ENCODE measurements at regions not wholly inside any gene's neighbourhood (a gene's known extent, or its start where the extent isn't known, plus 50 kb on each side); places are given as distances from the start of the nearest gene placed in this dataset.
"Not testable (repeated sequence)": the region's sequence is repeated elsewhere in the genome, so short reads cannot be mapped to it uniquely, and the experiment has no call there.

DNA sequence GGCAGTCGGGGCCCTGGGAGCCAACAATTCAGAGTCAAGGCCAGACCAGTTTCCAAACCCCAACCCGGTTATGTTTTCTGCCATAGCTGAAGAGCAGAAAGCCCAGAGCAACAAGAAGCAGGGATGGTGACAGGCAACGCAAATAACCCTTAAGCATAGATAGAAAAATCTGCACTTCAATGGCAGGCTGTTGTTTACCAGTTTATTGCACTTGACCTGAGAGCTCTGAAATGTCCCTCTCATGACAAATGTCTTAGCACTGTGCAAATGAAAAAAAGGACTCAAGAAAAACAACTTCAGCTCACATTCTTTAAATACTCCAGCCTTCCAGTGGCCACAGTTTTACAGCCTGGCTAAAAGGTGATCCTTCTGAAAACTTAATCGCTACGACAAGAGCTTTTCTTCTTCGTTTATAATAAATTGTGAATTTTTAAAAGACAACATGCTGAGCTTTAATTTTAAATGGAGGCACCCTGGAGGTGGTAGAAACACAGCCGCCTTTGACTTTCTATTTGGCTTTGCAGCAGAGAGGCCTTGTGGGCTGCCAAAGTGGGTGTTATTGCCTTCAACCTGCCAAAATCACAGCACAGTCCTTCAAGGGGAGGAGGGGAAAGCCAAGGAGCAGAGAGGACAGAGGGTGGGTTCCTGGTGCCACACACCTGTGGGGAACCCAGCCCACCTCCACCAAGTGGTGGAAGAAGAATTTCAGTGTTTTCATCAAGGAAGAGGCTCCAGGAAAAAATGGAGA is 289.5 kb upstream of the CDYL start:
- no peak for DNase-seq

DNA sequence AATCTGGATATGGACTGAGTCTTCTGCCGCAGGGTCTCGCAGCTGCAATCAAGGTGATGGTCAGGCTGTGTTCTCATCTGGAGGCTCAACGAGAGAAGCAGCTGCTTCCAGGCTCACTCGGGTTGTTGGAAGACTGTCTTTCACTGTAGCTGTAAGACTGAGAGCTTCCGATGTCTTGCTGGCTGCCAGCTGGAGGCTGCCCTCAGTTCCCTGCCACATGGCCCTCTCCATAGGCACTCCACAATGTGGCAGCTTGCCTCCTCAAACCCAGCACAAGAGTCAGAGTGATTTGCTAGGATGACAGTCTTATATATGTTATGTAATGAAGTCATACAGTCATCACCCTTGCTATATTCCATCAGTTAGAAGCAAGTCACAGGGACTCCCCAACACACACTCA is 290.5 kb upstream of the CDYL start:
- DNase-seq: no peak

DNA sequence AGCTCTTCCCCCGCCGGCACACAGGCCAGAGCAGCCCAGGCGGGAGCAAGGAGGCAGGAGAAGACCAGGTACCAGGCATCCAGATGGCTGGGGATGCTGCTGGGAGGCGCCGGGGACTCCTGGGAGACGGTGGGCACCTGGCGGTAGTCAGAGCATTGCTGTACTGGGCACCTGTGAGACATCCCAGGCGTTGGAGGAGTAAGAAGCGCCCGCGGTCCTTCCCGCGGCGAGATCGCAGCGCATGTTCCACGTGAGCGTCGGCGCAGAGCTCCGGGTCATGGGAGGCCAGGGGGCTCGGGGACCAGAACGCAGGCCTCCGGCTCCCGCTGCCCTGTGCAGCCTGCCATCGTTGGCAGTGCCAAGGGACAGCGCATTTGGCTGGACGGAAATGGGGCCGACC is 293.7 kb upstream of the CDYL start:
- no peak for DNase-seq

DNA sequence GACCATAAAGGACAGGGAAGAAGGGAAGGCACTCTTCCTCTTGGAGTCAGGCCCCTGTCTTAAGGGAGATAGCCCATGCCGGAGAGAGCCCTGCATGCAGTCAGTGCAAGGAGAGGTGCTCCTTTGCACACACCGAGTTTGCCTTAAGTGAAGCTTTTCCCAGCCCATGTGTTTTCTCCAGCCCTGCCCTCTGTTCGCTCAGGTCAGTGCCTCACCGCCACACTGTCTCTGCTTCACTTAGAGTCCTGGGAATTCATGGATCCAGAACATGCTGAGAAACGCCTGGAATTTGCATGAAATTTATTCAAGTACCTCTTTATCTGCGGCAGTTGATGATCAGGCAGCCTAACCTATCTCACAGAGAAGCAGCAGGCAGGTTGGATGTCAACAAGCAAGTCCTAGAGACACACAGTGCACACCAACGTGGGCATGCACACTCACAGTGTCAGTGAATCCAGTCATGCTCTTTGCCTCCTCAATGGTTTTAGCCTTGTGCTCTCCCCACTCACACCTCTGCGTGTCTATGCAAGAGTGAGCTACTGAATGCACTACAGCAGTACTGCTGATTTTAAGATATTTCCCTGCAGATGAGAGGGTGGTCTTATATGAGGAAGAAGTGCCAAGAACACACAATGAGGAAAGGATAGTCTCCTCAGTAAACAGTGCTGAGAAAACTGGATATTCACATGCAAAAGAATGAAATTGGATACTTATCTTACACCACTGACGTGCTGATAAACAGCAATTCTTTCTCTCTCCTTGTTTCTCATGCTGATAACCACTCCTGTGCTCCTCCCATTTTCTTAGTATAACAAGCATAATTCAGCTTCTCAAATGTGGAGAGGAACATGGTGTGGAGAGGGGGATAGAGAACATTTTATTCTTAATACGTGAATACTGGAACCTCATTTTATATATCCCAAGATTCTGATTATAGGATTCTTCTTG is 295.1 kb upstream of the CDYL start:
- DNase-seq: no peak

DNA sequence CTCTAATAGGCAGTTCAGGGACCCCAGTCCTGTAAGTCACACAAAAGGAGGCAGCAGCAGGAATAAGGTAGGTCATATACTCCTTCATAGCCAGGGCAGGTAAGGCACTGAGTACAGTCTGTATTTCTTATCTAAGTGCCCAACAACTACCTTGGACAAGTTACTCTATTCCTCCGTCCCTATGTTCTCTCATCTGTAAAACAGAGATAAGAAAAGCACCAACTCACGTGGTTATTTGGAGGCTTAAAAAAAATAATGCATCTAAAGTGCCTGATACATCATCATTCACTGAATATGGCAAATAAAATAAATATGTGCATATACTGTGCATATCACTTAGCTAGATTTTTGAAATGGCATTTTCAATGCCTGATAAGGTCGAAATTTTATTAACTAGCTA is 298.1 kb upstream of the CDYL start:
- DNase-seq: no peak

DNA sequence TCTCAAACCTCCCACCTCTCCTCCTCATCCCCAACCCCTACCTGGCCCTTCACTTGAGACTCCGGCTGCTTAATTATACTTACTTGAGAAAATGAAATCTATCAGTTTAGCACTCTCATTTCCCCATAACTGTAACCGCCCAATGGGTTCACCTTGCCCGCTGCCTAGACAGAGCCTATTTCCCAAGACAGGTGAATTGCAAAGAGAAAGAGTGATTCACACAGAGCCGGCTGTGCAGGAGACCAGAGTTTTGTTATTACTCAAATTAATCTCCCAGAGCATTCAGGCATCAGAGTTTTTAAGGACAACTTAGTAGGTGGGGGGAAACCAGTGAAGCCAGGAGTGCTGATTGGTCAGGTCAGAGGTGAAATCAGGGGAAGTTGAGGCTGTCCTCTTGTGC is 301.4 kb upstream of the CDYL start:
- DNase-seq: no peak

DNA sequence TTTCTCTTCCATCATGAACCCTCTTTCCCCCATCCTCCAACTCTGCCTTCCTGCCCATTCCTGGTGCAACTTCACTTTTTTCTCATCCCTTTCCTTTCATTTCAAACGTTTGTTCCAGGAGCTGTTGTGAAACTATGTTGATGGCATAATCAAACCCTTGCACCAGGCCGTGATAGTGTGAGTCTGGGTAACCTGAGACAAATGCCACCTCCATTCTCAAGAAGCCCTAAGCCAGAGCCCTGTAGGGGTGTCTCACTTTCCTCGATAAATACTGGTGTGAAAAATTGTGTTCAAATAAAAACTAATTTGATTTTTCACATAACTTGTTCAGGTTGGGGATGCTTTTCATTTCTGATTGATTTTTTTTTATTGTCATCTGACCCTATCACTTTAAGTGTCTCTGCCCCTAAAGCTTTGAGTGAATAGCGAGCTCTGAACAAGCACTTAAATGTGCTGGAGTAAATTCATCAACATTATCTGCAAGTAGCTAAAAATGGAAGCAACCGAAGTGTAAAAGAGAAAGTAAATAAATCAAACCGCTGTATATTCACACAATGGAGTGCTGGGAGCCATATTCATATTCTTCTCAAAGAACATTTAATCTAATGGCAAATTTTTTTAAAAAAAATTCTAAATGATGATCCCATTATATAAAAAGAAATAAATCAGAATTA is 303.1 kb upstream of the CDYL start:
- DNase-seq: no peak

DNA sequence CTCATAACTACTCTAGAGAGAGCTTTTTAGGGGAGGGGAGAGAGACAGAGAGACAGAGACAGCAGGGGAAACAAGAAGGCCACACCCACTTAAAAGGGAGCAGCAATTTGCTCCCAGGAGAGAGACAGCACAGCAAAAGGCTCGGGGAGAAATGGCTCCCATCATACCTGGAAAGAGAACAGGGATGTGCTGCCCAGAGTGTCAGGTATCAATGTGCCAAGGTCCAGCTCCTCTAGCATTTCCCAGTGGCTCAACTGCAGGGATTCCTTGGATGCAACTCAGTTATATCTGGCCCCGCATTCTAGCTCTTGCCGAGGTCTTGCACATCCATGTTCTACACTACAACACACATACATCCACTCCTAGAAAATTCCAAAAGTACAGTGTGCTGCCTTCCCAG is 304.0 kb upstream of the CDYL start:
- no peak for DNase-seq

DNA sequence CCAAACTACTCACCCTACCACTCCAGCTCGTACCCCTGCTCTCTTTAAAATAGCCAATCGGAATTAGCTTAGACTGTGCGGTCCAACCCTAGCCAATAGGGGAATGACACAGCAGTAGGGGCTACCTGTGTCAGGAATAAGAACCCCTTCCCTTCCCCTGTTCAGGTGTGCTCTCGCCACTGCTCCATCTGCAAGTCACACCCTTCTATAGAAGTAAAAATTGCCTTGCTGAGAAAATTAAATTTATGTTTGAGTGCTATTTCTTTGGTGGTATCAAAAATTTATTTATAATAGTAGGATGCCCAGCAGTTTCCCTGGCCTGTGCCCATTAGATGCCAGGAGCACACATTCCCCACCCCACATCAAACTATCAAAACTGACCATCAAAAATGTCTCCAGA is 304.7 kb upstream of the CDYL start:
- not testable (repeated sequence) for DNase-seq

DNA sequence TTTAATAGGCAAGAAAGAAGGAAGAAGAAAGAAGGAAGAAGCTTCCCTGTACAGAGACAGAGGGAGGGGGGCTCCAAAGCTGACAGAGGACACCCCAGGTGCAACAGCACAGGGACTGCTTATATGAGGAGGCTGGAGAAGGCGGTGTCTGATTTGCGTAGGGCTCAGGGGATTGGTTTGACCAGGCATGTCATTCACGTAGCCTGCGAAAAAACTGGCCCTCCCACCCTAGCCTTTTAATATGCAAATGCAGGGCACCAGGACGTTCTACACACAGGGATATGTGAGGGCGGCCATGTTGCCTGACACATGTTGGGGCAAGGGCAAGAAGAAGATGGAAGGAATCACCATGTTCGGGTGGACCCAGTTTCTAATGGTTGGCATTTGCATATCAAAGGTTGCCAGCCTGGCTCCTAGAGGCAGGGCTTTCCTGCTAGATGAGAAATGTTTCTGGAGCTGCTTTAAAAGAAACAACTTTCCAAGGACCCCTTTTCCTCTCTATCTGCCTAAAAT is 305.4 kb upstream of the CDYL start:
- DNase-seq: no peak

DNA sequence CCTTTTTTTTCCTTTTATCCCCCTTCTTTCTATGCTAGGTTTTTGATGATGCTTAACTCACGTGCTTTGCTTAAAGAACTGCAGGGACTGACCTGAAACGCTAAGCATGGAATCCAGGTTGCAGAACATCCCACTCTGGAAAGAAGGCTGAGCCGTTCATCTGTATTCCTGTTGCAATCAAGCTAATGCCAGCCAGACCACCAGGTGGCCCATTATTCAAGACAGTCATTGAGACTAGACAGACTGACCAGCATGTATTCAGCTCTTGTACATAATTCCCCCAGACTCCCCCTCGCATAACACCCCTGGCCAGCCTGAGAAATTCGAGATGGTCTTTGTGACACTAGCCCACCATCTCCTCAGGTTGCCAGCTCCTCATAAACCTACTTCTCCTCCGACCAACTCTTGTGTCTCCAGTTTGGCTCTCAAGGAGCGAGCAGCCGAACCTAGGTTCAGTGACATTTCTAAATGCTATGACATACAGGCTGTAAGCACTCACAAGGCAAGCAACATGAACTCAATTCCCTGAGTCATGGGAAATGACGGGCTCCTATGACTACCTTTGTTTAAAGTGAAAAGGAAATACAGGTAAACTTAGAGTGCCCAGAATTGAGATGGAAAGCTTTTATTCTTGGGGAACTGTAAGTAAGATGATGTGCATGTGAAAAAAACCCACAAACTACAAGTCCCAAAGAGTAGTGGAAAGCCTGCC is 309.3 kb upstream of the CDYL start:
- no peak for DNase-seq

DNA sequence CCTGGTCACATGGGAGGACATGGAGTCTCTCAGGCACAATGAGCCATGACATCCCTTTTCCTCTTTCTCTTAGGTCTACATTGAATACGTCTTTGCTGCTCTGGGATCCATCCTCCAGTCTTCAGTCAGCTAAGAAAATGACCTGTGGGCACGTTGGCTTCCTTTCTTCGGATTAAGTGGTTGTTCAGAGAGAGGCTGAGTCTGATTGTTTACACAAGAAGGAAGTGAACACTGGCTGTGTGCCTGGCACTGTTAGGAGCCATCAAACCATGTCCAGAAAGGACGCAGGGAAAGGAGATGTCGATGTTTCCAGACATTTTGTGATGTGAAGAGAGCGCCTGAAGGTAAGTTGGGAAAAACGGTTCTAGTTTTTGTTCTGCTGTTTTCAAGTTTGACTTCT is 309.9 kb upstream of the CDYL start:
- no peak for DNase-seq

DNA sequence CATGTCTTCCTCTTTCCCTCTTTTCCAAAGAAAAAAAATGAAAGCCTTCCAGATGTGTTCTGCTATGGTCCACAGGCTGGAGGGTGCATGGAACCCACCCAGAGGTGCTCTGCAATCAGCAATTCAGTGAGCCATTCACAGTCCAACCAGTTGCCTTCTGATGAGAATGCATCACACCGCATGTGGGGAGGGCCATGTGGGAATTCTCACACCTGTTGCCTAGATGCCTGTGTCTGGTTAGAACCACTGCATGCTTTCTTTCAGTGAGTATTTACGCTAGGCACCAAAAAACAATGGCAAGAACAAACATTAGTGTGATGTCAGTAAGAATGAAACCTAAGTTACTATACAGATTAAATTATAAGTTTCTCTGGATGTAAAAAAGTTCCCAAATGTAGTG is 311.6 kb upstream of the CDYL start:
- DNase-seq: no peak

DNA sequence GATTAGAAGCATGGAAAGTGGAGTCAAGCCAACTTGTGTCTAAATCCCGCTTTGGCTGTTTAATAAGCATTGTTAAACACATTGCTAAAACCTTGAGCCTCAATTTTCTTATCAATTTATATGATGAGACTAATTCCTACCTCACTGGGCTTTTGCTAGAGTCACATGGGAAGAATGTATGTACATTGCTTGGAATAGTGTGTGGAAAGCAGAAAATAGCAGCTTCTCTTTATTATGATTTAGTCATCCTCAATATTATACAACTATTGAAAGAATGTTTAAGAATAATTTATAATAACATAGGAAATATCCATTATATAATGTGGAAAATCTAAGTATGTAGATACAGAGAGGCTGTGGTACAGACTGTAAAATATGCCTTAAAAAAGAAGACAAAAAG is 313.0 kb upstream of the CDYL start:
- no peak for DNase-seq

DNA sequence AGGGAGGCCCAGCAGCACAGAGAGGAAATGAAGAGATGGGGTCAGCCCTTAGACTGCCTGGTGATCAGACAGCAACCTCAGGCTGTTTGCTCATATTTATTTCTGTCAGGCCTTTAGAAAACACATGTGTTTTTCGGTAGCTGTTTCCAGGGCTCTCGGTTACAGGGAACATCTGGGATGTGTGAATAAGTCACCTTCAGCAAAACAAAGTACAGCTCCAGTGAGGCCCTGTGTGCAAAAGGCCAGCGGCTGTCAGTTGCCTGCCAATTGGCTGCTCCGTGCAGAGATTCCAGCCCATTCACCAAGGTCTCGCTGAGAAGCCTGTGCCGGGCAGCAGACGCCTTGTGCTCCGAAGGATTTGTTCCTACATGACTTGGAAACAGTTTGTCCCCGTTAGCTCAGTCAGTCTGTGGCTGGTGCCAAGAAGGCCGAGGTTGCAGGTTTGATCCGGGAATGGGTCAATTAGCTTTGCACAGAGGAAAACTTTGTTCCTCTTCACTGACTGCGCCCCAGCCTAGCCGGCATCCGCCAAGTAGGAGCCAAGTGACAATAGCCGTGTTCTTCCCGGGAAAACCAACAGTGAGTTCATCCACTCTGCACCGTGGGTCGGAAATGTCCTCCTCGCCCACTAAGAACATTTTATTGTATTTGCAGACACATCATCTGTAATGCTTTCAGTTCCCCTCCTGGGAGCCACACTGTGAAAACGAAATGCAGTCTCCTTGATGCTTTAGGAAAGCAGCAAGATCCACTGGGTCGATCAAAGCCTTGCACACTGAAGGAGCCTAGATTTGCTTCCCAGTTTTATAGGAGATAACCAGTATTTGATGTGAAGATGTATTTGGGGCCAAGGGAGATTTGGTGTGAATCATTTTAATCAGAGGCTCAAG is 315.4 kb upstream of the CDYL start:
- DNase-seq: no peak

DNA sequence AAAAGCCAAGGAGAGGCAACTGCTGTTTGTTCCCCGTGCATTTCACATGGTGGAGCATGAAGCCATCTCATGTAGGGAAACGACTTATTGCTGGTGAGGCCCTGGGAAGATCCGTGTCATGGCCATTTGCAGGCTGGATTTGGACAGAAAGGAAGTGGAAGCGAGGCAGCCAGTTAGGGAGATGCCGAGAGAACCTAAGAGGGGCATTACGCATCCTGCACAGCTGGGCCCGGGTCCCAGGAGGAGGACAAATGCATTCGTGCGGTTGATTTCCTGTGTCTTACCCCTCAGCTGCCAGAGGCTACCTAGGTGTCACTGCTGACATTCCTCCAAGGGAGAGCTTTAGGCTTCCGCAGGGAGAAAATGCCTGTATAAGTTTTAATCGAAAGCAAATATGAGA is 316.2 kb upstream of the CDYL start:
- no peak for DNase-seq

DNA sequence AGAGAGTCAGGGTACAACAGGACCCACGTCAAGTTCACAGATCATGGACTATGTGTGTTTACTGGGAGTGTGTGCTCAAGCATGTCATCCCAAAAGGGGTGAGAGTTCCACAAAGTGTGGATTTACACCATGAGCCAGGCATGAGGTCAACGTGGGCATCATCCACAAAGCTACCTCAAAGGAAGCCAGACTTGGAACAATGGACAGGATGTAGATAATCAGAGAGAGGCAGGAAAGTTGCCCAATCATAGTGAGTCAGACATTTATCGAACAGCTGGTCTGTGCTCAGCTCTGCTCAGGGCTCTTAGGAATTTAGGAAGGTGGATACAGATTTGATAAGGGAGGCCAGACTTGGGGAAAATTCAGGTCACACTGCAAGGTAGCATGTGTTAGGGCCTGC is 317.2 kb upstream of the CDYL start:
- DNase-seq: no peak

DNA sequence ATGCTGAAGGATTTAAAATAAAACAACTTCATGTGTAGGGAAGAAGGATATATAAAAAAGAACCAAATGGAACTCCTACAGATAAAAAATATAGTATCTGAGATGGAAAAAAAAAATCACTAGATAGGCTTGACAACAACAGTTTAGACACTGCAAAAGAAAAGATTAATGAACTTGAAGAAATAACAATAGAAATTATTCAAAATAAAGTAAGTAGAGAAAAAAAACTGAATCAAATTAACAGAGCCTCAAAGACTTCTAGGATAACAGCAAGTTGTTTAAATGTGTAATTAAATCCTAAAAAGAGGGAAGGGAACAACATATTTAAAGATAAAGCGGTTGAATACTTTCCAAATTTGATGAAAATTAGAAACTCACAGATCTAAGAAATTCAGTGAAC is 316.3 kb upstream of the ECI2 start:
- DNase-seq: no peak

DNA sequence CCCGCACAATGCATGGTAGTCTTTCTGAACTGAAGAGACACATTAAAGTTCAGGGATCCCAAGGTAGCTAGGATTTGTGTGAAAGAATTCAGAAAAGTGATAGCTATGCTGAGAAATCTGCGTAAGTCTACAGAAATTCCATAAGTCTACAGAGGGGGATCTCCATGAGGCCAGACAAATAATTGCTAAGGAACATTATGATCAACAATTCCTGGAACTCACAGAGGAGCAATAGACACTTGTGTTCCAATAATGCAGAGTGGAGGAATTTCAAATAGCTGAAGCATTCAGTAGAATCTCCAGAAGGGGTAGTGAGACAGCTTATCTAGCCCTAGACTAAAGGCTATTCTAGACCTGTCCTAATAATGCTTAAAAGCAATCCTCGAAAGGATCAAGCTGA is 315.7 kb upstream of the ECI2 start:
- no peak for DNase-seq

DNA sequence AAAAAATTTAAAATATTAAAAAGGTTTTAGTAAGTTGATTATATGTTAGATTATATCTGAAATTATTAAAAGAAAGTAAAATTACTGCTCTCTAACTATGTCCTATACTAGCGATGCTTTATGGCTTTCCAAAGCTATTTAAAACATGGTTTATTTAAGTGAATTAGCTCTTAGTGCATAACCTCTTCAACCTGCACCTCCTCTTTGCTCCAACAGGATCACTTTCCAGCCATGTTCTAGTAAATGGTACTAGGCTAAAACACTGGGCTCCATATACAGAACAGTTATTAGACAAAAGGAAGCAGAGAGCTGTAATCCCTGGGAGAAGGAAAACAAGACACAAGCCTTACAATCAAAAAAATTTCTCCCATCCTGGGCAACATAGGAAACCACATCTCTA is 314.9 kb upstream of the ECI2 start:
- DNase-seq: no peak

DNA sequence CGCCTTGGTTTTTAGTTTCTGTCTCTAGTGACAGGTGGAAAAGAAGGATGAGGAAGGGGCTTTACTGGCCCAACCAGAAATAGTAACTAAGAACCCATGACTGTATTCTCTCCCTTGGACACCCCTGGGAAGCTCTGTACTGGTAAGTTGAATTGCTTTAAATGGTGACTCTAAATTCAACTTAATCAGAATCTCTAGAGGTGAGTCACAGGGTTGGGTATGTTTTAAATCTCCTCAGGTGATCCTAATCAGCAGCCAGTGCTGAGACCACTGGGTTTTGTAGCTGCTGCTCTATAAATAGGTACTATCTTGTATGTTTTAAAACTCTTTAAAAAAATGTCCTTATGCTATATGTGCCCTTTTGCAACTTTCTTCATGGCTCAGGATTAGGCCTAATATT is 314.0 kb upstream of the ECI2 start:
- no peak for DNase-seq

DNA sequence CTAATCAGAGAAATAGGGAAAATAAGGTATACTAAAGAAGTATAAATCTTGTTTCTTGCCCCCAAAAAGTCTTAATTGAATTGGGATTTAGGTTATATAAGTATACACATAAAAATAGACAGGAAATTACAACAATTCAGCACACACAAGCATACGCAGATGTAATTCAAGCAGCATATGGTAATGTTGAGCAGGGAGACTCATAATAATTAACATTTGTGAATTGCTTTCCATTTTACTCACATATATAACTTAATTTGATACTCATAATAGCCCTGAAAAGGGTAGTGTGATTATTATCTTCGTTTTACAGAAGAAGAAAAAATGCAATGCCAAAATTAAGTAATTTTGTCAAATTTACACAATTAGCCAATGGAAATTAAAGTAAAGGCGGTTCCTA is 313.5 kb upstream of the ECI2 start:
- no peak for DNase-seq

All from NCI-H510A (cell line).